OCI-LY1 (cell line): ENCODE measurements at regions not wholly inside any gene's neighbourhood (a gene's known extent, or its start where the extent isn't known, plus 50 kb on each side); places are given as distances from the start of the nearest gene placed in this dataset.

ENCODE experiments used
- EZH2 ChIP-seq: fragments of 200-600 bp; sonication (generic), shearing (Covaris generic); IDR thresholded peaks from 2 replicates; pipeline ENCODE4 v1.8.0; 2017; ENCODE audit warnings: borderline replicate concordance, mixed run types, mild to moderate bottlenecking, antibody characterized with exemption, low read length, moderate library complexity, mixed read lengths
- TF ChIP-seq, protein P1 (sequence below): fragments of 200-600 bp; sonication (generic), shearing (Covaris generic); IDR thresholded peaks from 2 replicates; pipeline ENCODE4 v1.5.1; 2017; ENCODE audit warnings: mild to moderate bottlenecking, antibody characterized with exemption, low read length, moderate library complexity, mixed read lengths

DNA sequence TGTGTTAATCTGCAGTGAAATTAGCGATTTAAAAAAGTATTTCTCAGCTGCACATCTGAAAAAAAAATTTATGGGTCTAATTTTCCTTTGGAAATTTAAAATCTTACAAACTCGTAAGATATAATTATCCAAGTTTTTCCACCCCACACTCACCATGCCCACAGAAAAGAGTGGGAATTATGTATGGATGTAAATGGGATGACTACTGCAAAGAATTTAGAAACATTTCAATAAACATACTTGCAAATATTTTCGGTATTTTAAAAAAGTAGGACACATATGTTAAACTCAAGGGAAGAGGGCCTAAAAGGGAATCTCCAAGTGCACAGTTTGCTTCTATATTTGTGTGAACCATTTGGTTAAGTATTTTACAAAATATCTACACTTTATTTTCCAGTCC, 1039.9 kb upstream of the POU3F3 start:
- TF ChIP-seq EZH2, result no peak
- TF ChIP-seq, protein P1, sequence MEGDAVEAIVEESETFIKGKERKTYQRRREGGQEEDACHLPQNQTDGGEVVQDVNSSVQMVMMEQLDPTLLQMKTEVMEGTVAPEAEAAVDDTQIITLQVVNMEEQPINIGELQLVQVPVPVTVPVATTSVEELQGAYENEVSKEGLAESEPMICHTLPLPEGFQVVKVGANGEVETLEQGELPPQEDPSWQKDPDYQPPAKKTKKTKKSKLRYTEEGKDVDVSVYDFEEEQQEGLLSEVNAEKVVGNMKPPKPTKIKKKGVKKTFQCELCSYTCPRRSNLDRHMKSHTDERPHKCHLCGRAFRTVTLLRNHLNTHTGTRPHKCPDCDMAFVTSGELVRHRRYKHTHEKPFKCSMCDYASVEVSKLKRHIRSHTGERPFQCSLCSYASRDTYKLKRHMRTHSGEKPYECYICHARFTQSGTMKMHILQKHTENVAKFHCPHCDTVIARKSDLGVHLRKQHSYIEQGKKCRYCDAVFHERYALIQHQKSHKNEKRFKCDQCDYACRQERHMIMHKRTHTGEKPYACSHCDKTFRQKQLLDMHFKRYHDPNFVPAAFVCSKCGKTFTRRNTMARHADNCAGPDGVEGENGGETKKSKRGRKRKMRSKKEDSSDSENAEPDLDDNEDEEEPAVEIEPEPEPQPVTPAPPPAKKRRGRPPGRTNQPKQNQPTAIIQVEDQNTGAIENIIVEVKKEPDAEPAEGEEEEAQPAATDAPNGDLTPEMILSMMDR, result no peak
